DMS114 treated with DMSO at 0.1 percent for 48 hours (cell line): ENCODE measurements at regions not wholly inside any gene's neighbourhood (a gene's known extent, or its start where the extent isn't known, plus 50 kb on each side); places are given as distances from the start of the nearest gene placed in this dataset.

Experiments used
- DNase-seq: peaks from one replicate; lab custom pipeline; 2025; ENCODE audit not compliant: unreplicated experiment; lab: John Stamatoyannopoulos, UW

DNA sequence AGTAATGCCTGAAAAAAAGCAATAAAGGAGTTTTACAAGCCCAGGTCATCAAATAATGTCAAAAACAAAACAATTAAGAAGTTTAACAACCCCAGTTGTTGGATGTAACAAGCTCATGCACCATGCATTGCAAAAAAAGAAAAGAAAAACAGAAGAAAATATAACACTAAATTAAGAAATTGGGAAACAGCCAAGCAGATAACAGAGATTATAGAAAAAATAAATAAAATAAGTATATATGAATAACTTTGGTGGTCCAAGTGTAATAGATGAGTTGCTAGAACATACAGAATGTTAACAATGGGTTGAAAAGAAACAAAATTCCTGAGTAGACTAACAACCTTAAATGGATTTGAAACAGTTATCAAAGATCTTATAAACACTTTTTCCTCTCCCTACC lies 573.1 kb upstream of the SOX11 start:
- no peak for DNase-seq

DNA sequence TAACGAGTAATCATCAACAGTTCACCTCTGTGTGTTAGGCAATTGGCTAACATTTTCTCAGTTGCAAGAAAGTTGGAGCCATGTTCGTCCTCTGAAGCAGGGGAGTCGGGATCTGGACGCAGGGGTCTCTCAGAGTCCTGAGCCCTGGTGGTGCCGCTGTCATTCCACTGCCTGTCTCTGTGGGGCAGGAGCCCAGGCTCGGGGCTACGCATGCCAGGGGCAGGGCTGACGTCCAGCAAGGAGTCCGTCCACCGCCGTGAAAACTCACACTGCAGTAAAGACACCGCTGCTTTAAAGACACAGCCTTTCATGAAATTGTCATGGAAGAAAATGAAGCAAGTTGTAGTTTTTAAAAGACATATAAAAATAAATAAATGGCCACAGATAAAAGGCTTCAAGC lies 571.1 kb upstream of the SOX11 start:
- DNase-seq: no peak

DNA sequence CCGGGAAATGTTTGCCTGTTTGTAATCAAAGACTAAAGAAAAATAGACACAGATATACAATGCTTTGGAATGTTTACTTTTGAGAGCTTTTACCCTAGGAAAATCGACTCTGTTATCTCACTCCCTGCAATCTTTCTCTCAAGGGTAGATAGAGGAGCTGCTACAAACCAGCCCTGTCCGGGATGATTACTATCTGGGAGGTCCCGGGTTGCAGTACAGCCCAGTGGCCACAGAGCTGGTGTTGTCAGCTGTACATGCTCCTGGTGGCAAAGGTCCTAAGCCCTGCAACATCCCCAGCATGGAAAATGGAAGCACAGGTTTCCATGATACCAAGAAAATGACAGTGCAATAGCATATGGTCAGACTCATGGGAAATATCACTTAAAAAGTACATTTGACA lies 570.5 kb upstream of the SOX11 start:
- DNase-seq: no peak

DNA sequence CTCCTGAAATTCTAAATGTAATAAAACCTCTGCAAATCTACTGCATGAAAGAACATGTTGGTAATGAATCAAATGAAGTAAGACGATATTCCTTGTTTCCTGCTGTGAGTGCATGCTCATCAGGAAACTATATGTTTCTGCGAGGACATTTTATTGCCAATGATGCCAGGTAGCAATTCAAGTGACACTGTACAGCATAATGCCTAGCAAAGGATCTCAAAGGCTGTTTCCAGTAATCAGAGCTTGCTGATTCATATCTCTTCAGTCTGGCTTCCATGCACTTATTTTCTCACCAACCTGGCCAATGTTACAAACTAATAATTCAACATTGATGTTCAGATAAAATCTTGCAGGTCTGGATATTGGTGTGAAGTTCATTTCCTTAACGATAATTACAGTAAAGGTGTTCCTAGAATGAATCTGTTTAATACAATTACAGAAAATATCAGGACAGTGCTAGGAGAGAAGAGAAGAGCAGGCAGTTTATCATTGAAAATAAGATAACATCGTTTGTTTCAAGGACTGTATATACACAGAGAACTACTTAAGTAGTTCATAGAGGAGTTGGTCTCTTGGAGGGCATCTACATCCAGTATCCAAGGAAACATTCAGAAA lies 568.5 kb upstream of the SOX11 start:
- DNase-seq: no peak

DNA sequence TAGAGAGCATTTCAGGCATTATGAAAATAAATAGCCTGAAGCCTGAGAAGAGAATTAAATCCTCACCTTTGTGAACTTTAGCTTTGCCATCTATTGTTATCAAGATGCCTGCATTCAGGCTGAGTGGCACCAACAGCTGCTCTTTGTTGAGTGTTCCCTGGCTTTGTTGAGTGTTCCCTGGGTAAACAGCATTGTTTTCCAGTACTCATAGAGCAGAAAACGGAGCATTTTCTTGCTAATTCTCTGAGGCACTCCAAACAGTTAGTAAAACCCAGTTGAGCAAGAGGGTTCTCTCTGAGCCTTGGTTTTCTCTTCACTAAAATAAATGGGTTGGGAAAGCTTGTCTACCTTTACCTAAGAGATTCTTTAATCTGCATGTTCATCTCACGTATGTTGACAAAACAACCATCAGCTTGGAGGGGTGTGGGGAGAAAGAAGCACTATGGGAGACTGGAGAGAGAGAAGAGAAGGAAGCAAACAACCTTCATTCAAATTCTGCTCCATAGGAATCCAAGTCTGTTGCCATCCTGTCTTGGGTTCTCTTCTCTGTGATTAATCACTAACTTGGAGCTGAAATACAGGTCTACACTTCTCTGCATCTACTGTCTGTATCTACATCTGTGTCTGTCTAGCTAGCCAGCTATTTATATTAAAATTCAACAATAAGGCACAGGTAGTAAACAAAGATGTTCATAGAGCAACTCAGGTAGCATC lies 567.0 kb upstream of the SOX11 start:
- no peak for DNase-seq

DNA sequence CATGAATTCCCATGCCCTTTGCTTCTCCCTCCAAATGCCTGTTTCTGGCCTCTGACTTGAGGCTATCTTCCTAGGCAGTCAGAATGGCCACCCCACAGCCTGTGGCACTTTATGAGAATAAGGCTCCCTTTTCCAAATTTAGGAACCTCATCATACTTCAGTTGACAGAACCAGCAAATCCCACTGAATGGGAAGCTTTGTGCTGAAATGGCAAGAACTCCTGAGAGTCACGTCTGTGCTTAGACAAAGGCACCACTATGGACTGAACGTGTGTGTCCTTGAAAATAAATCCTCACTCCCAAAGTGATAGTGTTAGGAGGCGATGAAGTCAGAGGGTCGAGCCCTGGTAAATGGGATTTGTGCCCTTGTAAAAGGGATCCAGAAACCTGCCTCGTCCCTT lies 559.9 kb upstream of the SOX11 start:
- DNase-seq: no peak

DNA sequence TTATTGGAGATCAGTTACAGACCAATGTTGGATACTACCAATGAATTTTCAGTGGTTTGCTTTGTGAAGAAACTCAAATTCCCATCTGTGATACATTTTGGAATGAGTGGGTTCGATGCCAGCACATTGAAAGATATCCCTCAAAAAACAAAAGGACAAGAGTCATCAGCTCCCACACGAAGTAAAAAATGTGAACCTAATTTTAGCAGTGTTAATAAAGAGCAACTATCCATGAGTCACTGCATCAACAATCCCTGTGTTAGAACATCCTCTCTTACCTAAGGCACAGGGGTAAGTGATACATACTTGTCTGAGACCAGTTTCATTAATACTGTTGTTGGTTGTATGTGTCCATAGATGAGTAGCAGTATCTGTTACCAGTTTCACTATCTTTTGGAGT lies 551.8 kb upstream of the SOX11 start:
- DNase-seq: no peak

DNA sequence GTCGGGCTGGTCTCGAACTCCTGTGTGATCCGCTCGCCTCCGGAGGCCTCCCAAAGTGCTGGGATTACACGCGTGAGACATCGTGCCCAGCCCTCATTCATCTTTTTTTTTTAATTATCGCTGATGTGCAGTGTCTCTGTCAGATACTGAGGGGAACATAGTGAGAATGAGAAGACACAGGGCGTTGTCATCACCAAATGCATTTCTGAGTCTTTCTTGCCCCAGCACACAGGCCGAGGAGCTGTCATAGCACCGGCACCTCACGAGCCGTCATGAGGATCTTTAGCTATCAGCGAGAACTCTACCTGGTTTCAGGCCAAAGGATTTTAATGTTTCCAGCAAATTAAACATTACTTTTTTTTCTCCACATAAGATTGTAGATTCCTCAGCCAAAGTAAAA lies 548.0 kb upstream of the SOX11 start:
- no peak for DNase-seq

DNA sequence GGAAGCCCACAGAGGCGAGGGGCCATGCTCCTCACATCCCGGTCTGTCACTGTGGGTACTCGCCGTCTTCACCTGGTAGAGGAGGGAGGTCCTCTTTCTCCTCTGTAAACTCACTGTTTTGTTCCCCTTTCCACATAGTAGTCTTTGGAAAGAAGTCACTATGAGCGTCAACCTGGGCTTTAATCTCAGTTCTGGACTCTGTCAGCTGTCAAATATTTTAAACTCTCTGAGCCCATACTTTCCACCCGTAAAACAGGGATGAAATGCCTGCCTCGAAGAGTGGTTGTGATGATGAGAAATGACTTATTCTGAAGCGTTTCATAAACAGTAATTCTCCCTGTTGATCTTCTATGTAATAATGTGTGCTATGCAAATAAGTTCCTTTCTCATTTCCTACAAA lies 547.1 kb upstream of the SOX11 start:
- DNase-seq: no peak

DNA sequence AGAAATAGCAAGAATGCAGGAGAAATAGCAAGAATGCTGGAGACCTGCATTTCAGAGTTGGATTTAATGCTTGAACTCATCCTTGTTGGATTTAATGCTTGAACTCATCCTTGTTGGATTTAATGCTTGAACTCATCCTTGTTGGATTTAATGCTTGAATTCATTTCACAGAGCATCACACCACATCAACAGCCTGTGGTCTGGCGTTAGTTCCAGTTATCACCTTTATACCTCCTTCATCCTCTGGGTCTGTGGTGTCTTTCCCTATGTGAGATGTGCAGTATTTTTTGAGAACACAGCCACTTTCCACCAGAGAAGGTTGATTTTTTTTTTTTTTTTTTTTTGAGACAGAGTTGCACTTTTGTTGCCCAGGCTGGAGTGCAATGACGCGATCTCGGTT lies 546.4 kb upstream of the SOX11 start:
- DNase-seq: no peak

DNA sequence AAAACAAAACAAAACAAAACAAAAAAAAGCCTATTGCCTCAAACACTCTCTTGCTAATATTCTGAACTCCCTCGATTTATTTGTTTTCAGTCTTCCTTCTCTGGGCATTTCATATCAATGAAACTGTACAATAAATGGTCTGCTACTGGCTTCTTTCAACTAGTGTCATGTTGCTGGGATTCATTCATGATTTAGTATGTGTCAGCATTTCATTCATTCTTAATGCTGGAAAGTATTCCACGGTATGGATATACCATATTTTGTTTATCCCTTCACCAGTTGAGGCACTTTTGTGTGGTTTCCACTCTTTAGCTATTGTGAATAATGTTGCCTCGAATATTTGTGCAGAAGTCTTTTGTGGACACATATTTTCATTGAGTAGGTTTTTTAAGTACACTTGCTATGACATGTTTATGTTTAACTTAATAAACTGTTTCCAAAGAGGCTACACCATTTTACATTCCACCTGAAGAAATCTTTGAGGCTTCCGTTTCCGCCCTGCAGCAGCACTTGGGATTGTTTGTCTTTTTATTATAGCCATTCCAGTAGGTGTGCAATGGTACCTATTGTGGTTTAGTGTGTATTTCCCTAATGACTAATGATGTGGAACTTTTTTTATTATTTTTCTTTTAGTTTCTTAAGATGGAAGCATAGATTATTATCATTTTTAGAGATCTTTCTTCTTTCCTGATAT lies 543.6 kb upstream of the SOX11 start:
- DNase-seq: no peak

DNA sequence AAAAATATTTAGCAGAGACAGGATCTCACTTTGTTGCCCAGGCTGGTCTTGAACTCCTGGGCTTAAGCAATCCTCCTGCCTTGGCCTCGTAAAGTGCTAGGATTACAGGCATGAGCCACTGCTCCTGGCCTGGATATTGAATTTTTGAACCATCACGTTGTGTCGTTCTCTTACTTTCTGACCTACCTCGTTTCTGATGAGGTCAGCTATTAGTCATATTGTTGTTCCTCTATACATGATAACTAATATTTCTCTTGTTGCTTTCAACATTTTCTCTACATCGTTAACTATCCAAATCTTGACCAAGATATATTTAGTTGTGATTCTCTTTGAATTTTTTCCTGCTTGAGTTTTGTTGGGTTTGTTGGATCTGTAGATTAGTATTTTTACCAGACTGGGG lies 541.3 kb upstream of the SOX11 start:
- no peak for DNase-seq

DNA sequence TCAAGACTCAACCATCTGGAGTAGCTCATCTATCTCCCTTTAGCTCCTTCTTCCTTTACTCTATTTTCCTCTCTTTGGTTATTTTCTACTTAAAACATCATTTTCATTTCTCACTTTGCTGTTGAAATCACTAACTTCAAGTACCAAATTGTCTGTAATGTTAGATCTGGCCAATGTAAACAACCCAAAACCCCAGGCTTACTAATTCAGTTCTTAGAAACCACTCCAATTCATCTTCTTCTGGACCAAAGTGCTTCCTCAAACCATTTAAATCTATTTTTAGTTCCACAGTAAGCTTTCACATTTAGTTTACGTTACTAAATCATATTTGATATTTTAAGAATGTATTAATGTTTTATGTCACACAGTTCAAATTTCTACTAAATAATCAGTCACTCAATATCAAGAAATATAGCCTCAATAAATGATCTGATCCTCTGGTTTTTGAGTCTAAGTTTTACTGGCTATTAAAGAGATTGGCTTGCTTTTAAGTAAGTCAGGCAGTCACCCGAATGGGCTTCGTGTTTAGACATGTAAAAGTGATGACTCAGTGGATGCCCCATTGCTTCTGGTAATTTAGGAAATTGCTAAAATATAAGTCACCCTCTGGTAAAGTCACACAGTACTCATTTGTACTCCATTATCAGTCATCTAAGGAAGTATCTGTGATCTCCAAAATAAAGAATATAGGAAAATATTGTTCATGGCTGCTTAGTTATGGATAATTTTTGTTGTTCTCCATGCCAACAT lies 527.2 kb upstream of the SOX11 start:
- DNase-seq: no peak

DNA sequence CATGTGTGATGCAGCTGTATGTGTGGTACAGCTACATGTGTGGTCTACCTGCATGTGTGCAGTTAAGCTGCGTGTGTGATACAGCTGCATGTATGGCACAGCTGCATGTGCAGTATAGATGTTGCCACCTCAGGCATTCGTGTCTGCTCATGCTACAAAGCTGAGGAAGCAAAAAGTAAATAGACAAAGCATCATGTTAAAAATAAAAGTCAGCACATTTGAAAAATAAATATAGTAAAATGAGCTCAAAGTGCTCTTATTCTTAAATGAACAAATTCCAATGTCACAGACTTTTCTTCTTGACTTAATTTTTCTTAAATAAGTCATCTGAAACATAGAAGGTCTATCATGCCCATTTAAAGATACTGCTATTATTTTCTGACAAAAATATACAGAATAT lies 519.3 kb upstream of the SOX11 start:
- DNase-seq: no peak

DNA sequence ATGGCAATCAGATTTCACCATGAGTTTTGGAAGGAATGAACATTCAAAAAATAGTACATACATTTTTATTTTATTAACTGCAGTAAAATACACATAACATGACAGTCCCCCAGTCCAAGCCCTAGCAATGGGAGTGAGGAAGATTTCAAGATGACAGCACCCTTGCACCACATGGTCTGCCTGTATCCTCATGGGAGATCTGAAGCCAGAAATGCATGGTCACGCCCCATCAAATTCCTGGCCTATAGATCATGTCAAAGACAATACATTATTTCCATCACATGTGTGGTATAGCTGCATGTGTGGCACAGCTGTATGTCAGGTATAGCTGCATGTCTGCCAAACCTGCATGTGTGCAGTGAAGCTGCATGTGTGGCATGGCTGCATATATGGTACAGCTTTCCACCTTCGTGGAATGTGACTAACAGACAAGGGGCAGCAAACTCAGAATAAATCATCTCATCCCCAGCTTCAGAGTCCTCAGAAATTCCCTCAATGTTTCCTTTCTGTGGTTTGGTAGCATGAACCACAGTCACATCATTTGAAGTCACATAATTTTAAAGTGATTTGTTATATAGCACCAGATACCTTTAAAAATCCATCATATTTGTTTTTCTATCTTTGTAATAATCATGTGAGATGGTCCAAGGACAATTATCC lies 518.2 kb upstream of the SOX11 start:
- no peak for DNase-seq

DNA sequence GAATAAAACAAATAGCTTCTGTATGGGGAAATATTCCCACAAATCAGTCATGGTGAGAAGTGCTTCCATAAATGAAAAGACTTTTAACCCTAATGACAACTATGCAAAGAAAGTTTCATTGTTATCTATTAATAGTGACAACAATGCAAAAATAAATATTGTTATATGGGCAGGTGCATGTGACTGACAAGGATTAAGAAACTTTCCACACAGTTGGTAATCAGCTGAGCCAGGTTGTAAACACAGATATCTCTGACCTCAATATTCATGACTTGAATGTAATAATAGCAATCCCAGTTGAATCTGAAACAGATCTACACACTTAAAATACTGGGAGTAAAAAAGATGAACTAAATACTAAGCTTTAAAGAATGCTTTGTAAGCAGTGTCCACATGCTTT lies 517.0 kb upstream of the SOX11 start:
- no peak for DNase-seq

DNA sequence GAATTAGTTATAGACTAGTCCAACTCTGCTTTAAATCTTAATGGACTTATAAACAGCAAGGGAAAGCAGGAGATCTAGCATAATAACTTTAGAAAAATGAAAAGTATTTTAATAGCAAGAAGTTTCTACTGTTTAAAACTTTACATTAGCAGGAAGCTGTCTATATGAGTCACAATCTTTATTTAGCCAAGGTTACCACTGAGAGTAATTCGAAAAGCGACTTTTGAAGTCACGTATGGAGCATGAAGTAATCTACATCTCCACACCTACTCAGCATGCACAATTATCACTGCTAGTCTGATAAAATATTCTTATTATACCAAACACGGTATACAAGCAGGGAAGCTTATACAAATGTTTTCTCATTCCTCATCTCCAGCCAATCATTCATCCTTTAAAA lies 515.4 kb upstream of the SOX11 start:
- no peak for DNase-seq

DNA sequence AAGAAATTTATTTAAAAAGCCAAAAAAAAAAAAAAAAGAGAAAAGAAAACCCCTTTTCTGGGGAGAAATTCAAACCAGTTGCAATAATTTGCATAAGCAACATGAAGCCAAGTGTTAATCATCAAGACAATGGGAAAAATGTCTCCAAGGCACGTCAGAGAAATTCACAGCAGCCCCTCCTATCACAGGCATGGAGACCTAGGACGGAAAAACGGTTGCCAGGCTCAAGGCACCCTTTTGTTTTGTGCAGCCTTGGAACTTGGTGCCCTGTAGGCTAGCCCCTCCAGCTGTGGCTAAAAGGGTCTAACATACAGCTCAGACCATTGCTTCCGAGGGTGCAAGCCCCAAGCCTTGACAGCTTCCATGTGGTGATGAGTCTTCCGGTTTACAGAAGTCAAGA lies 509.2 kb upstream of the SOX11 start:
- DNase-seq: no peak

DNA sequence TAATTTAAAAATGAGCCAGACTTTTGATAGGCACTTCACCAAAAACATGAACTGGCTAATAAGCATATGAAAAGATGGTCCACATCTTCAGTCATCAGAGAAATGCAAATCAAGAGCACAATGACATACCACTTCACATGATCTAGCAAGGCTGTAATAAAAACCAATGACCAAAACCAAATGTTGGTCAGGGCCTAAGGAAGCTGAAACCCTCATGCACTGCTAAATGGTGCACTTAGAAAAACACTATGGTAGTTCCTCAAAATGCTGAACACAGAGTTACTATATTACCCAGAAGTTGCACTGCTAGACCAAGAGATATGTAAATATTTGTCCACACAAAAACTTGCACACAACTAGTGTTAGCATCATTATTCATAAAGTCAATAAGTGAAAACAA lies 504.9 kb upstream of the SOX11 start:
- DNase-seq: no peak

DNA sequence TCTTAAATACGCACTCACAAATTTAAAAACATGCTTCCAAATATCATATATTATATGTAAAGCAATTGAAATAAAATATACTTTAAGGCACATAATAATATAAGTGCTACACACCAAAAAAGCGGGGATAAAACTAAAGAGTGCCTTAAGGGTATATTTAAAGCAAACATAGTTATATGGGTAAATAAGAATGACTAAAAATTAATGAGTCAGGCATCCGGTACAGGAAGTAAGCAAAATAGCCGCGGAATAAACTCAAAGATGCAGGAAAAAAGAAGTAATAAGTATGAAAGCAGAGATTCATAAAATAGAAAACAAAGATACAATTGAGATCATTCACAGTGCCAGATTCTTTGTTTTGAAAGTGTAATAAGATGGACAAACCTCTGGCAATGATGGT lies 503.5 kb upstream of the SOX11 start:
- DNase-seq: no peak

DNA sequence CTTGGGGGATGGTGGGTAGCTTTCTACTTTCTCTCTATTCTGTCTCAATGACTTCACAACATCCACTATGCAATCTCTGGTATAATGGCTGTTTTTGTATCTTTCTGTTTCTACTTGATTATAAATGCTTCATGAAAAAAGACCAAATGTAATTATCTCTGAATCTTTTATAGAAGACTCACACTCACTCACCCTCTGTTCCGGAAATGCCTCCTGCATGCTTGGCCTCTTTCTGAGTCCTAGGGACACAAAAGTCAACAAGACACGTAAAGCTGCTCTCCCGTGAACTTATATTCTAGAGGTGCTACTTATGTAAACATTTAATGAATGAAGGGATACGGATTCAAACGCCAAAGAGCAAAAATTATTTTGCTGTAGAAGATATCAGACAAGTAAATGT lies 502.2 kb upstream of the SOX11 start:
- DNase-seq: no peak
